ENCODE measurements at regions not wholly inside any gene's neighbourhood (a gene's known extent, or its start where the extent isn't known, plus 50 kb on each side); places are given as distances from the start of the nearest gene placed in this dataset.

GRCh38 chr3:14317057-14317553 lies 85.3 kb upstream of the SLC6A6 start:
- DNase-seq (ENCODE audit: low read depth in 1 of 2, low spot score in 1 of 2): no peak
- in situ Hi-C loops (cut with HindIII; ENCODE audit: low pct_unique_long_range_greater_than_20kb, low sequenced_read_pairs): no loop called here
- no peak for TF ChIP-seq JUND (IDR thresholded peaks at IDR 0.05; ENCODE audit: low read depth)

DNA sequence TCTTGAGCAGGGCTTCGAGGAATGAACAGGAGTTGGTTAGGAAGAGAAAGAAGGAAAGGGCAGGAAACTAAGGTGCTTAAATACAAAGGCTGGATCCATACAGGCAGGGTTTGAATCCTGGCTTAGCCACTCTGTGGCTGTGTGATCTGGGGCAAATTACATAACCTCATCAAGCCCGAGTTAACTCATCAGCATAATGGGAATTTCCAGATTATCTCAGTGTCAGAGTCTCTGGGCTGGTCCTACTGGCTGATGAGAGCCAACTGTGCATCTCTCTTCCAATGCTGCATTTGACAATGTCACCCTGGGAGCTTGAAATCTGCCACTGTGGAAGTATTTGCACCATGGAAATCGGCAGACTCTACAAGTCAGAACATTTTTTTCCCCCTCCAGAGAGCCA lies 83.8 kb upstream of the SLC6A6 start:
- DNase-seq (ENCODE audit: low read depth in 1 of 2, low spot score in 1 of 2): no peak
- in situ Hi-C loops (cut with HindIII; ENCODE audit: low pct_unique_long_range_greater_than_20kb, low sequenced_read_pairs): no loop called here
- TF ChIP-seq JUND (IDR thresholded peaks at IDR 0.05; ENCODE audit: low read depth): no peak

GRCh38 chr3:14319654-14320182 lies 82.7 kb upstream of the SLC6A6 start:
- TF ChIP-seq JUND (IDR thresholded peaks at IDR 0.05; ENCODE audit: low read depth): no peak
- in situ Hi-C loops (cut with HindIII; ENCODE audit: low pct_unique_long_range_greater_than_20kb, low sequenced_read_pairs): no loop called here
- DNase-seq (ENCODE audit: low read depth in 1 of 2, low spot score in 1 of 2): peak; percentile 87 to 95

- TF ChIP-seq JUND (IDR thresholded peaks at IDR 0.05; ENCODE audit: low read depth): no peak
- no peak for DNase-seq (ENCODE audit: low read depth in 1 of 2, low spot score in 1 of 2)
- in situ Hi-C loops (cut with HindIII; ENCODE audit: low pct_unique_long_range_greater_than_20kb, low sequenced_read_pairs): no loop called here
Observed at GRCh38 chr3:14320219-14320618, 82.2 kb upstream of the SLC6A6 start.

GRCh38 chr3:14322001-14322400 lies 80.4 kb upstream of the SLC6A6 start:
- in situ Hi-C loops (cut with HindIII; ENCODE audit: low pct_unique_long_range_greater_than_20kb, low sequenced_read_pairs): no loop called here
- DNase-seq (ENCODE audit: low read depth in 1 of 2, low spot score in 1 of 2): no peak
- no peak for TF ChIP-seq JUND (IDR thresholded peaks at IDR 0.05; ENCODE audit: low read depth)

- TF ChIP-seq JUND (IDR thresholded peaks at IDR 0.05; ENCODE audit: low read depth): no peak
- in situ Hi-C loops (cut with HindIII; ENCODE audit: low pct_unique_long_range_greater_than_20kb, low sequenced_read_pairs): no loop called here
- DNase-seq (ENCODE audit: low read depth in 1 of 2, low spot score in 1 of 2): no peak
Observed at GRCh38 chr3:14322667-14323295, 79.6 kb upstream of the SLC6A6 start.

GRCh38 chr3:14323401-14324223 lies 78.8 kb upstream of the SLC6A6 start:
- TF ChIP-seq JUND (IDR thresholded peaks at IDR 0.05; ENCODE audit: low read depth): no peak

GRCh38 chr3:14324224-14324944 lies 78.0 kb upstream of the SLC6A6 start:
- DNase-seq (ENCODE audit: low read depth in 1 of 2, low spot score in 1 of 2): no peak
- in situ Hi-C loops (cut with HindIII; ENCODE audit: low pct_unique_long_range_greater_than_20kb, low sequenced_read_pairs): no loop called here
- no peak for TF ChIP-seq JUND (IDR thresholded peaks at IDR 0.05; ENCODE audit: low read depth)

More at GRCh38 chr3:14323401-14324223, 78.8 kb upstream of the SLC6A6 start:
- in situ Hi-C loops (cut with HindIII; ENCODE audit: low pct_unique_long_range_greater_than_20kb, low sequenced_read_pairs): no loop called here
- DNase-seq (ENCODE audit: low read depth in 1 of 2, low spot score in 1 of 2): no peak

DNA sequence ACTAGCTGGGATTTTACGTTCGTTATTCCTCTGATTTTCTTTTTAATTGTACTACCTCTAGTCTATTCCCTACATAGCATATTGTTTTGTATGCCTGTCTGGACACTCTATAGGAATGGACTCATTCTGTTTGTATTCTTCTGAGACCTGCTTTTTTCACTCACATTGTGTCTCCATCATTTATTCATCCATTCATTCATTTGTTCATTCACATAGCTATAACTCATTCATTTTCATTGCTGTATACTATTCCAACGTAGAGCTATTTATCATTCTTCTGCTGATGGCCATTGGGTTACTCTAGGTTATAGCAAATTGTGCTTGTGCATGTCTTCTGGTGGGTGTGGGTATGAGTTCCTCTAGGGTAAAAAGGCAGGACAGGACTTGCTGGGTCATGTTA lies 74.0 kb upstream of the SLC6A6 start:
- no peak for DNase-seq (ENCODE audit: low read depth in 1 of 2, low spot score in 1 of 2)
- in situ Hi-C loops (cut with HindIII; ENCODE audit: low pct_unique_long_range_greater_than_20kb, low sequenced_read_pairs): no loop called here
- TF ChIP-seq JUND (IDR thresholded peaks at IDR 0.05; ENCODE audit: low read depth): no peak

- TF ChIP-seq JUND (IDR thresholded peaks at IDR 0.05; ENCODE audit: low read depth): no peak
- in situ Hi-C loops (cut with HindIII; ENCODE audit: low pct_unique_long_range_greater_than_20kb, low sequenced_read_pairs): no loop called here
- no peak for DNase-seq (ENCODE audit: low read depth in 1 of 2, low spot score in 1 of 2)
Observed at GRCh38 chr3:14329116-14329830, 73.1 kb upstream of the SLC6A6 start.

DNA sequence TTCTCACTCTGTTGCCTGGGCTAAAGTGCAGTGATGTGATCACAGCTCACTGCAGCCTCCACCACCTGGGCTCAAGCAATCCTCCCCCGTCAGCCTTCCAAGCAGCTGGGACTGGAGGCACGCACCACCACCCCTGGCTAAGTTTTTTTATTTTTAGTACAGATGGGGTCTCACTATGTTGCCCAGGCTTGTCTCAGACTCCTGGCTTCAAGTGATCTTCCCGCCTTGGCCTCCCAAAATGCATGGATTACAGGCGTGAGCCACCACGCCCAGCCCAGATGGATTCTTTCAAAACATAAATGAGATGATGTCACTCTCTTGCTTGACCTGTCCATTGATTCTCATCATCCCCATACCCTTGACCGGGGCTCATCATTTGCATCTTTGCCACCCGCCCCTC lies 72.6 kb upstream of the SLC6A6 start:
- DNase-seq (ENCODE audit: low read depth in 1 of 2, low spot score in 1 of 2): no peak
- in situ Hi-C loops (cut with HindIII; ENCODE audit: low pct_unique_long_range_greater_than_20kb, low sequenced_read_pairs): no loop called here
- no peak for TF ChIP-seq JUND (IDR thresholded peaks at IDR 0.05; ENCODE audit: low read depth)

DNA sequence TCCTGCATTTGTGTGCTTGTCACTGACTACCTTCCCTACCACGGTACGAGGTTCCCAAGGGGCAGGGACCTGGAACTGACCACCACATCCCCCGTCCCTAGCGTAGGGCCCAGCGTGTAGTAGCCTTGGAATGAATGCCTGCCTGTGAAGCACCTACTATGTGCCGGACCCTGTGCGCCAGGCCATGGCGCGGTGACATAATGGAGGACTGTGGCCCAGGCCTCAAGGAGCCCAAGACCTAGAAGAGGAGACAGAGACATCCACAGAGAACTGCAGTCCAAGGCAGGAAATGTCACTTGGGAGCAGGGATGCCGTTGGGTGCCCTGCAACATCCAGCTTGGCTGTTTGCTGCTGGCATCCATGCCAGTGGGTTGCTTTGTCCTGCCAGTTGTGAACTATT lies 71.9 kb upstream of the SLC6A6 start:
- in situ Hi-C loops (cut with HindIII; ENCODE audit: low pct_unique_long_range_greater_than_20kb, low sequenced_read_pairs): no loop called here
- DNase-seq (ENCODE audit: low read depth in 1 of 2, low spot score in 1 of 2): no peak
- TF ChIP-seq JUND (IDR thresholded peaks at IDR 0.05; ENCODE audit: low read depth): no peak

All from T47D (cell line).